Astrocyte of the cerebellum (primary cell): ENCODE measurements at regions not wholly inside any gene's neighbourhood (a gene's known extent, or its start where the extent isn't known, plus 50 kb on each side); places are given as distances from the start of the nearest gene placed in this dataset.

Experiments
- DNase-seq: peaks from one replicate; pipeline ENCODE4 v3.0.0-alpha.2; 2011; ENCODE audit warnings: low read depth
- H3K4me3 ChIP-seq: 2 replicates; pipeline ENCODE4 v1.5.1; 2011; ENCODE audit warnings: mild to moderate bottlenecking, low read depth, low read length, moderate library complexity
- CTCF ChIP-seq: IDR thresholded peaks from 2 replicates; pipeline ENCODE4 v1.5.1; 2012; ENCODE audit warnings: low read length, low read depth, moderate library complexity, mild to moderate bottlenecking; ENCODE audit errors: missing control alignments
- in situ Hi-C: cut with HindIII; loops from 2 replicates; pipeline ENCODE4 v1.10.0; 2017; ENCODE audit warnings: low sequenced_read_pairs

GRCh38 chr4:185966997-185967775 lies 101.8 kb upstream of the TLR3 start:
- no peak overlapping the region for H3K4me3 ChIP-seq
- no peak for DNase-seq
- TF ChIP-seq CTCF, result no peak
- in situ Hi-C loops, result no loop called here

GRCh38 chr4:185969657-185970056 lies 99.3 kb upstream of the TLR3 start:
- H3K4me3 ChIP-seq, result no peak overlapping the region
- DNase-seq, result no peak
- TF ChIP-seq CTCF, result no peak
- in situ Hi-C loops, result no loop called here

- in situ Hi-C loops, result no loop called here
- no peak for TF ChIP-seq CTCF
- H3K4me3 ChIP-seq, result no peak overlapping the region
- no peak for DNase-seq
Observed at GRCh38 chr4:185987961-185988627, 80.9 kb upstream of the TLR3 start.

GRCh38 chr4:185991770-185992169 lies 77.2 kb upstream of the TLR3 start:
- H3K4me3 ChIP-seq, result no peak overlapping the region
- TF ChIP-seq CTCF, result no peak
- in situ Hi-C loops, result no loop called here
- DNase-seq, result no peak

- H3K4me3 ChIP-seq, result no peak overlapping the region
- in situ Hi-C loops, result no loop called here
- DNase-seq, result no peak
- TF ChIP-seq CTCF, result no peak
Observed at GRCh38 chr4:185992585-185992984, 76.4 kb upstream of the TLR3 start.

GRCh38 chr4:185993328-185993973 lies 75.5 kb upstream of the TLR3 start:
- DNase-seq, result no peak
- no peak overlapping the region for H3K4me3 ChIP-seq
- in situ Hi-C loops, result no loop called here
- no peak for TF ChIP-seq CTCF
